ENCODE measurements at regions not wholly inside any gene's neighbourhood (a gene's known extent, or its start where the extent isn't known, plus 50 kb on each side); places are given as distances from the start of the nearest gene placed in this dataset.

GRCh38 chr15:96023081-96023480 is 307.4 kb upstream of the NR2F2 start:
- no peak for DNase-seq (ENCODE audit: low spot score)

GRCh38 chr15:96027501-96027900 is 303.0 kb upstream of the NR2F2 start:
- no peak for DNase-seq (ENCODE audit: low spot score)

- DNase-seq (ENCODE audit: low spot score), result no peak
Observed at GRCh38 chr15:96028620-96029019, 301.9 kb upstream of the NR2F2 start.

DNA sequence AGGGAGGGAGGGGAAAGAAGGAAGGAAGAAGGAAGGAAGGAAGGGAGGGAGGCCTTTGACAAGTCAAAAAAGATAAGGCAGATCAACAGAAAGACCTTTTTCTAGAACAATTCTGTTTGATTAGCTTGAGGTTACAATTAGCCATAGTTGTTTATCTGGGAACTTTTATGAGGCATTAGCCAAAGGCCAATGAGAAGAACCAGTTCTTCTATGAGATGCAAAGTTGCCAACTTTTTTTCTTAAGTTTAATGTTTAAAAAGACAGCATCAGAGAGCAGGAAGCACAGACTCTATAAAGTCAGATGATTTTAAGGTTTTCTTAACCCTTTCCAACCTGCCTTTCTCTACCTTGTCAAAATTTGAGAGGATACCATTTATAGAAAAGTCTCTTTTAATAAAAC is 301.3 kb upstream of the NR2F2 start:
- DNase-seq (ENCODE audit: low spot score), result no peak

DNA sequence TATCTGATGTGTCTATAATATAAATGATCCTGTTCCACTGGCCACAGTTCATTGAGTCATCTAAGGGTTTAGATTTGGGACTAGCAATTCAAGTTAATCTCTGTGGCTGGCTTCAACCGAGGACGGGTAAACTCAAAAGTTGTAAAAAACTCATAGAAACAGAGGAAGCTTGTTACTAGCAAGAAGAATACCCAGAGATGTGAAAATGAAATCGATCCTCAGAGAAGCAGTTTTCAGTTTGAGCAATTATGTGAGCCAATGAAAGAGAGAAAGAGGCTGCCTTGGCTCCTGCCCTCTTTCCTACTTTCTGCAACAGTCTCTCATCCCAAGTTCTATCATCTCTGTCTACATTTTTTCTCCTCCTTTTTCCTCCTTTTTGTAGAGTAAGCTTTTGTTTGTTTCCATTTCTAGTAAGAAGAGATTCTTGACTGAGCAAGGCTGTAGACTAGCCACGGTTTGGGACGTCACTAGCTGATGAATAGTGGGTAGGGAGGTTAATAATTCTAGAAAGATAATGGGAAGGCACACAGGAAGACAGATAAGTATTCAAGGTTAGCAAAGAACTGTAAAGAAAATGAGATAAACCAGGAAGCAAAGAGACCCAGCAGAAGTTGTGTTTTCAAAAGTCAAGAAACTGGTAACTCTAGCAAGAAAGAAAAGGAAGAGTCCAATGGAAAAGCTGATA is 298.9 kb upstream of the NR2F2 start:
- DNase-seq (ENCODE audit: low spot score), result no peak

GRCh38 chr15:96035091-96035490 is 295.4 kb upstream of the NR2F2 start:
- DNase-seq (ENCODE audit: low spot score), result no peak

- DNase-seq (ENCODE audit: low spot score), result no peak
Observed at GRCh38 chr15:96035635-96036034, 294.9 kb upstream of the NR2F2 start.

DNA sequence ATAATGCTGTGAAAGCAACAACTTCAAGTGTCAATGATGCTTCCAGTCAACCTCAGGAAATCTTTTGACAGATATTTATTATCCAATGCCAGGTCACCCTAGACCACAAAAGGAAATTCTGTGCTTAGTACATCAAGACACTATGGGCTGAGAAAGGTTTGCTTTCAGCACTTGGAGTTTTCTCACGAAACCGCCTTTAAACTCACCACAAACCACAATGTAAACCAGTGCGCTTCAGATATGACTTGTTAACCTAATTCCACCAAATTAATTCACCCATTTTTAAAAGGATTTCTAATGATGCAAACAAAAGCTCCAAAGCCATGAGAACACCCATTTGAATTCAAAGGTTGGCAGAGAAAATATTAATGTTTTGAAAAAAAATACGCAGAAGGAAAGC is 292.9 kb upstream of the NR2F2 start:
- no peak for DNase-seq (ENCODE audit: low spot score)

DNA sequence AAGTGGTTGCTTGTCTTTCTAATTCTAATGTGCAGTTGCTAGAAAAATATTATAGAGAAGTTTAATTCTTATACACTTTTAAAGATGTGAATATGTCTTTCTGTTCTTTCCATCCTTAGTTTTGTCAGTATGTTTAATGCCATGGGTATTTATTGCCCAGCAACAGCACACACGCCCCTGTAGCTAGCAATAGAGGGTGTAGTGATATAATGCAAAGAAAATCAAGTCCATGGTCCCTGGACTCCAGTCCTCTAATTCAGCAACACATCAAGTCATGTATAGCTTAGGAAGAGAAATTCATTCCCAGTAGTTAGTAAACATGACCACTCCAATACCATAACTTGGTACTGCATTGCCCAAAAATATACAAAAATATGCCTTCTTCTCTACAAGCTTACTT is 292.4 kb upstream of the NR2F2 start:
- no peak for DNase-seq (ENCODE audit: low spot score)

- DNase-seq (ENCODE audit: low spot score), result no peak
Observed at GRCh38 chr15:96038650-96039049, 291.9 kb upstream of the NR2F2 start.

GRCh38 chr15:96041982-96042733 is 288.3 kb upstream of the NR2F2 start:
- no peak for DNase-seq (ENCODE audit: low spot score)

DNA sequence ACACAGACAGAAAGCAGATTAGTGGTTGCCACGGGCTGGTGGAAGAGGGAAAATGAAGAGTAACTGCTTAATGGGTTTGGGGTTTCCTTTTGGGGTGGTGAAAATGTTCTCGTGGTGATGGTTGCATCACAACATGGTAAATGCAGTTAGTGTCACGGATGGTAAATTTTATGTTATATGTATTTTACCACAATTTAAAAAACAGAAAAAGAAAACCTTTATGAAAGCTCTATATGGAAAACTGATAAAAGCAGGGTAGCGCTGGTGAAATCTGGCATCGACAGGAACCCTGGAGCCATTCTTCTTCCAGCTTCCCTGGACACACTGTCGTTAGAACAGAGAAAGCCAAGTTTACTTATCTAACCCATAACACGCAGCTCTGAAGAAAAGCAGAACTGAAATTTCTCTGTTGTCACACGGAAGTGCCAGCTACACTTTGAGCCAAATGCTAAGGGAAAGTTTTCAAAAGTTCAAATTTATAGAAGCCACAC is 287.7 kb upstream of the NR2F2 start:
- DNase-seq (ENCODE audit: low spot score), result no peak

- DNase-seq (ENCODE audit: low spot score), result no peak
Observed at GRCh38 chr15:96043591-96044171, 286.8 kb upstream of the NR2F2 start.

DNA sequence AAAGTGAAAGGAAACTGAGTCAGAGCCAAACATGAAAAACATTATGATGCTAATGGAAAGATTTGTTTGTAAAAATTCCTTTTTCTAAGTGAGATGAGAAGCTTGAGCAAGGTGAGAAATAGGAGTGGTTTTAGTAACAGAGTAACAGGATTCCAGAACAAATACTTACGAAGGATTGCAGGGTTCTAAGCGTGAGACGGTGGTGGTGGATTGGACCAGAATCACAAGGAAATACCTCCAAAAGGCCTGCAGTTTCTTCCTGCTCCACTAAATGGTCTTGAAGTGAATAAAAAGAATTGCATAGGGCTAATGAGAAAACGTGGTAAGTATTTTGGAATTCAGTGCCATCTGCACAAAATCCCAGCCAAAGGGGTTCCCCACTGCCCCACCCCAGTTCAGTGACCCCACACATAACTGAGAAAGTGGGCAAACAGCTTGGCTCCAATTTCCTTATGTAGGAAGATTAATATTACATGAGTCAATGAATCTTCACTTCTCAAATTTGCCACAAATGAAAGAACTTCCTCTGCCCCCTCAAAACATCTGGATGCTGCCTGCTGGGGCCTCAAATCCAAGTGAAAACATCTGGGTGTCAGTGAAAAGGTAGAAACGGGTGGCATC is 283.8 kb upstream of the NR2F2 start:
- no peak for DNase-seq (ENCODE audit: low spot score)

GRCh38 chr15:96047255-96047931 is 283.1 kb upstream of the NR2F2 start:
- no peak for DNase-seq (ENCODE audit: low spot score)

GRCh38 chr15:96049323-96049722 is 281.2 kb upstream of the NR2F2 start:
- DNase-seq (ENCODE audit: low spot score), result no peak

- DNase-seq (ENCODE audit: low spot score), result no peak
Observed at GRCh38 chr15:96049766-96050165, 280.7 kb upstream of the NR2F2 start.

DNA sequence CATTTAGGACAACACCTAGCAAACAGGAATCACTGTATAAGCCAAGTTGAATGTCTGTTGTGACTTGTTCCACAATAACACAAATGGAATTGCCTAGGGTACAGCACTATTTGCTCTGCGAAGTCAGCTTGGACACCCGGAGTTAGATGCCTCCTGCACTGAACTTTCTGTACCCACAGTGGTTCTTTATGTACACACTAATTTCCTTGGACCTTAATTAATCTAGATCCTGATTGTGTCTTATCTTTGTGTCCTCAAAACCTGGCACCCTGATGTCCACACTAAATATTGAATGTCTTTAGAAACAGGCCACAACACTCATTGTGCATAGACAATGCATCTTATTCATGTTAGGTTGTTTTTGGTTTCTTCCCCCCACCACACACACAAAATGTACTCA is 278.9 kb upstream of the NR2F2 start:
- DNase-seq (ENCODE audit: low spot score), result no peak

DNA sequence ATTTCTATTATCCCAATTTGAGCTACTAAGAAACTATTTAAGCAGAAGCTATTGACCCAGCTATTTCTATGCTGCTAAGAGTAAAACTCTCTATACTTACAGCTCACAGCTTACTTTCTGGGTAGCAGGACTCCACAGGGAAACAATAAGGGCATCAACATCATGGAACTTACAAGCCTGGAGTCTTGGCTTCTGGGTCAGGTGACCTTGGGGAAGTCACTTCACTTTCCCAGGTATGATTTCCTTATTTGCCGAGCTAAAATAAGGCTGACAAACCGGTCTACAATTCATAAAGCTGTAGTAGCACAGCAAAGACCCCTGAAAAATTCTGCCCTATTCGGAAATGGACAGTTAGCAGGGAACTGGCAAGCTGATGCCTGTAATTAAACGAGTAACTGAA is 278.3 kb upstream of the NR2F2 start:
- DNase-seq (ENCODE audit: low spot score), result no peak

DNA sequence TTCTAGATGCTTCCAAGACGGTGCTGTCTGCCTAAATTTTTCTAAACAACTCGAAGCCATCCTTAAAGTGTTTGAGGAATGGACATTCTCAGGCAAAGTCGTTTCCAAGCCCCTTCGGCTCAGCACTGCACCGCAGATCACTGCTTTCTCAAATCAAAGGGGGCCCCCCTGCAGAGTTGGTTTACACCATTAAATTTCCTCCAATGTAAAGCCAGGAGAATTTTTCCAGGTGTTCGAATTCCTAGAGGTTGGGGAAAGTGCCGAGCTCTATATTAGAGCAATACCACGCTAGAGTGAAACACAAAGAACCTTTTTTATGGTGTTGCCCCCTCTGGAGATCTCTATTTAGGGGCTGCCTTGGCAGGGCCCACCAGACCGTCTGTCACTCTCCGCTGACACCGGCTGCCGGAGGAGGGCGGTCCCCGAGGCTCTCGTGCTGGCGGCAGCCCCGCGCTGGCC is 277.9 kb upstream of the NR2F2 start:
- DNase-seq (ENCODE audit: low spot score), result no peak

GRCh38 chr15:96053031-96053780 is 277.3 kb upstream of the NR2F2 start:
- no peak for DNase-seq (ENCODE audit: low spot score)
